ENCODE measurements at regions not wholly inside any gene's neighbourhood (a gene's known extent, or its start where the extent isn't known, plus 50 kb on each side); places are given as distances from the start of the nearest gene placed in this dataset.

- Histone ChIP-seq H3K27me3 (replicated peaks; ENCODE audit: control insufficient read depth, insufficient read depth, low read length) (no peaks in the 10 kb centered on the region; the same call in 1 of the 2 replicates), H3K36me3 (ENCODE audit: control insufficient read depth, insufficient read depth, low read length) (no peaks in the 10 kb centered on the region), H3K4me3 (replicated peaks; ENCODE audit: low read depth, low read length) (no peak overlapping the region)
- no peak for DNase-seq (ENCODE audit: extremely low read depth, insufficient read length)
- no peak for TF ChIP-seq CTCF (IDR thresholded peaks at IDR 0.05; ENCODE audit: insufficient read depth, low read length, poor library complexity, severe bottlenecking)
Measured at GRCh38 chr9:134231767-134232166, 67.4 kb upstream of the RNU6ATAC start.

DNA sequence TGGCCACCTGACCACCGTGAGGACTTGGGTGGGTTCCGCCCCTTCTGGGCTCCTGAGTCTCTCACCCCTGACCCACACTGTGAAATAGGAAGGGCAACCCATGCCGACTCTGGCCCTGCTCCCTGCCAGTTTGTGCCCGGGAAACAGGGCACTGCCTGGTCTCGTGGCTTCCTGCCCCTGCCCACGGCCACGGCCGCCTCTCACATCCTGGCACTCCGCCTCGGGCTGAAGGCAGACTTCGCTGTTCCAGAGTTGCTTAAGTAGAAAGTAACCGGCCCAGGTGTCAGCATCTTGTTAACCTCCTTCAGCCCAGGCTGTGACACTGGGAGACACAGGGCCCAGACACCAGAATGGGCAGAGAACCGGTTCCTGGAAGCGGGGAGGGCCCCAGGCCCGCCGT is 68.7 kb upstream of the RNU6ATAC start:
- no peak overlapping the region for H3K4me3 ChIP-seq (replicated peaks; ENCODE audit: low read depth, low read length)
- H3K27me3 ChIP-seq (replicated peaks; ENCODE audit: control insufficient read depth, insufficient read depth, low read length), result no peaks in the 10 kb centered on the region; the same call in 1 of the 2 replicates
- no peak for DNase-seq (ENCODE audit: extremely low read depth, insufficient read length)
- no peak for TF ChIP-seq CTCF (IDR thresholded peaks at IDR 0.05; ENCODE audit: insufficient read depth, low read length, poor library complexity, severe bottlenecking)
- no peaks in the 10 kb centered on the region for H3K36me3 ChIP-seq (ENCODE audit: control insufficient read depth, insufficient read depth, low read length)

GRCh38 chr9:134234001-134234660 is 69.8 kb upstream of the RNU6ATAC start:
- H3K4me3 ChIP-seq (replicated peaks; ENCODE audit: low read depth, low read length), result no peak overlapping the region
- no peak for TF ChIP-seq CTCF (IDR thresholded peaks at IDR 0.05; ENCODE audit: insufficient read depth, low read length, poor library complexity, severe bottlenecking)
- no peak for DNase-seq (ENCODE audit: extremely low read depth, insufficient read length)
- H3K27me3 ChIP-seq (replicated peaks; ENCODE audit: control insufficient read depth, insufficient read depth, low read length), result no peaks in the 10 kb centered on the region; the same call in 1 of the 2 replicates
- no peaks in the 10 kb centered on the region for H3K36me3 ChIP-seq (ENCODE audit: control insufficient read depth, insufficient read depth, low read length)

- no peaks in the 10 kb centered on the region for H3K36me3 ChIP-seq (ENCODE audit: control insufficient read depth, insufficient read depth, low read length)
- no peak for TF ChIP-seq CTCF (IDR thresholded peaks at IDR 0.05; ENCODE audit: insufficient read depth, low read length, poor library complexity, severe bottlenecking)
- DNase-seq (ENCODE audit: extremely low read depth, insufficient read length), result no peak
- no peaks in the 10 kb centered on the region; the same call in 1 of the 2 replicates for H3K27me3 ChIP-seq (replicated peaks; ENCODE audit: control insufficient read depth, insufficient read depth, low read length)
- no peak overlapping the region for H3K4me3 ChIP-seq (replicated peaks; ENCODE audit: low read depth, low read length)
Measured at GRCh38 chr9:134234687-134235359, 70.5 kb upstream of the RNU6ATAC start.

DNA sequence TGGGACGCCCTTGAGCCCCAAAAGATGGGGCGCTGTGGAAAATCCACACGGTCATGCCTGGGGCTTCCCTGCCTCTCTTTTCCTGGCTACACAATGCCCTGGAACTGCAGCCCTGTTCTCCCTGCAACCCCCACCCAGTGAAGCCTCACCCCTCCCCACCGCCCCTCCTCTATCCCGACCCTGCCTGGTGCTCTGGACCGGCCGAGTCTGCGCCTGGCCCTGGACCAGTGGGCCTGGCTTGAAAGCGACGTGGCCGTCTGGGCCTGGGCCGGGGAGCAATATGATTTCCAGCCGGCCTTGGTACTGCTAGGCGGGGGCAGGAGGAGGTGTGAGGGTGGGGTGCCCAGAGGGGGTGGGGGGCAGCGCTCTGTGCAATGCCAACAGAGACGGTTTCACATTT is 71.0 kb upstream of the RNU6ATAC start:
- Histone ChIP-seq H3K36me3 (ENCODE audit: control insufficient read depth, insufficient read depth, low read length) (no peaks in the 10 kb centered on the region), H3K27me3 (replicated peaks; ENCODE audit: control insufficient read depth, insufficient read depth, low read length) (no peaks in the 10 kb centered on the region), H3K4me3 (replicated peaks; ENCODE audit: low read depth, low read length) (no peak overlapping the region)
- no peak for TF ChIP-seq CTCF (IDR thresholded peaks at IDR 0.05; ENCODE audit: insufficient read depth, low read length, poor library complexity, severe bottlenecking)
- DNase-seq (ENCODE audit: extremely low read depth, insufficient read length), result no peak

All from GM06990 (cell line).